ENCODE measurements at regions not wholly inside any gene's neighbourhood (a gene's known extent, or its start where the extent isn't known, plus 50 kb on each side); places are given as distances from the start of the nearest gene placed in this dataset.

GRCh38 chr12:124496584-124496983, 70.8 kb downstream of the NCOR2 start:
- no peak for TF ChIP-seq YY1 (IDR thresholded peaks at IDR 0.05; ENCODE audit: insufficient read depth, insufficient read length)
- no peak for TF ChIP-seq ZNF274 (IDR thresholded peaks at IDR 0.05; ENCODE audit: low read depth, low read length)
- no peak for TF ChIP-seq SUZ12 (IDR thresholded peaks at IDR 0.05; ENCODE audit: extremely low read depth, insufficient read depth, insufficient read length)
